Gastroesophageal sphincter (tissue), 3 donors: ENCODE measurements at regions not wholly inside any gene's neighbourhood (a gene's known extent, or its start where the extent isn't known, plus 50 kb on each side); places are given as distances from the start of the nearest gene placed in this dataset.

Experiments
- POLR2A ChIP-seq, 2 donors: fragments of 450-650 bp; IDR thresholded peaks; one replicate each; pipeline ENCODE4 v1.6.1; 2017; ENCODE audit warnings: antibody characterized with exemption in 2 of 2, mild to moderate bottlenecking in 2 of 2, moderate library complexity in 1 of 2
- POLR2AphosphoS5 ChIP-seq: sonication (generic); formaldehyde crosslinking; IDR thresholded peaks from one replicate; pipeline ENCODE4 v1.6.1; 2017; ENCODE audit warnings: antibody characterized with exemption
- TF ChIP-seq, protein P1 (sequence below), 4 experiments: fragments of 200-600 bp in 2 of 4; fragments of 450-650 bp in 2 of 4; sonication (generic) in 1 of 4; IDR thresholded peaks; one replicate each; pipeline ENCODE4 v1.5.1; 2017 to 2019; ENCODE audit warnings: antibody characterized with exemption in 4 of 4, mild to moderate bottlenecking in 2 of 4, moderate library complexity in 2 of 4

DNA sequence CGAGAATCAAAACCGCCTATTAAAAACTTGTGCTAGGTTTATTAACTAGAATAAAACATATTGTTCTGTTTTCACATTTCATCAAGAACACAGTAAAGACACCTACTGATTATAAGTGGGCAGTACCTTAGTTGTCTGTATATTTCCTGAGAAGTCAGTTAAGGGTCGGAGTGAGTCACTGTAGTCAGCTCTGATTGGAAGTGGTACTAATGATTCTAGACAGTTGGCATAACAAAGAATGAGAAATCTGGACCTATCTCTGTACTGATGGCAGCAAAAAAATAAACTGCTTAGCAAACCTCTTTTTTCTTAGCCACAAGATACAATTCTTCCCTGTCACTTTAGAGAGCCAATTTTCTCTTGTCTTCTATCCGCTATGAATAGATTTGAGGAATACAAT is 387.3 kb upstream of the ADGRB3 start:
- TF ChIP-seq, protein P1, sequence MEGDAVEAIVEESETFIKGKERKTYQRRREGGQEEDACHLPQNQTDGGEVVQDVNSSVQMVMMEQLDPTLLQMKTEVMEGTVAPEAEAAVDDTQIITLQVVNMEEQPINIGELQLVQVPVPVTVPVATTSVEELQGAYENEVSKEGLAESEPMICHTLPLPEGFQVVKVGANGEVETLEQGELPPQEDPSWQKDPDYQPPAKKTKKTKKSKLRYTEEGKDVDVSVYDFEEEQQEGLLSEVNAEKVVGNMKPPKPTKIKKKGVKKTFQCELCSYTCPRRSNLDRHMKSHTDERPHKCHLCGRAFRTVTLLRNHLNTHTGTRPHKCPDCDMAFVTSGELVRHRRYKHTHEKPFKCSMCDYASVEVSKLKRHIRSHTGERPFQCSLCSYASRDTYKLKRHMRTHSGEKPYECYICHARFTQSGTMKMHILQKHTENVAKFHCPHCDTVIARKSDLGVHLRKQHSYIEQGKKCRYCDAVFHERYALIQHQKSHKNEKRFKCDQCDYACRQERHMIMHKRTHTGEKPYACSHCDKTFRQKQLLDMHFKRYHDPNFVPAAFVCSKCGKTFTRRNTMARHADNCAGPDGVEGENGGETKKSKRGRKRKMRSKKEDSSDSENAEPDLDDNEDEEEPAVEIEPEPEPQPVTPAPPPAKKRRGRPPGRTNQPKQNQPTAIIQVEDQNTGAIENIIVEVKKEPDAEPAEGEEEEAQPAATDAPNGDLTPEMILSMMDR (IDR thresholded peaks at IDR 0.05): no peak
- TF ChIP-seq POLR2A (IDR thresholded peaks at IDR 0.05) (no peak), POLR2AphosphoS5 (no peak)
